Body of pancreas (tissue), 4 donors: ENCODE measurements at regions not wholly inside any gene's neighbourhood (a gene's known extent, or its start where the extent isn't known, plus 50 kb on each side); places are given as distances from the start of the nearest gene placed in this dataset.

ENCODE experiments used
- CTCF ChIP-seq, 7 experiments: fragments of 450-650 bp in 4 of 7; fragments of 200-600 bp in 3 of 7; sonication (generic) in 3 of 7; IDR thresholded peaks; one replicate each; pipeline ENCODE4 v1.5.1; 2016 to 2019; ENCODE audit warnings: antibody characterized with exemption in 7 of 7
- POLR2A ChIP-seq, 3 donors: fragments of 450-650 bp; IDR thresholded peaks; one replicate each; pipeline ENCODE4 v1.6.1; 2016; ENCODE audit warnings: antibody characterized with exemption in 3 of 3, mild to moderate bottlenecking in 2 of 3

GRCh38 chr2:8099267-8099582, 582.6 kb upstream of the ID2 start:
- no peak for TF ChIP-seq CTCF (IDR thresholded peaks at IDR 0.05)
- no peak for TF ChIP-seq POLR2A (IDR thresholded peaks at IDR 0.05)
